GM03348 (cell line): ENCODE measurements at regions not wholly inside any gene's neighbourhood (a gene's known extent, or its start where the extent isn't known, plus 50 kb on each side); places are given as distances from the start of the nearest gene placed in this dataset.
A peak's percentile ranks its signal among the peaks of the same experiment; 100 is the strongest.
"Not testable (repeated sequence)": the region's sequence is repeated elsewhere in the genome, so short reads cannot be mapped to it uniquely, and the experiment has no call there.

Experiments used
- DNase-seq: peaks from one replicate; pipeline ENCODE4 v3.0.0; 2012; ENCODE audit warnings: low spot score

DNA sequence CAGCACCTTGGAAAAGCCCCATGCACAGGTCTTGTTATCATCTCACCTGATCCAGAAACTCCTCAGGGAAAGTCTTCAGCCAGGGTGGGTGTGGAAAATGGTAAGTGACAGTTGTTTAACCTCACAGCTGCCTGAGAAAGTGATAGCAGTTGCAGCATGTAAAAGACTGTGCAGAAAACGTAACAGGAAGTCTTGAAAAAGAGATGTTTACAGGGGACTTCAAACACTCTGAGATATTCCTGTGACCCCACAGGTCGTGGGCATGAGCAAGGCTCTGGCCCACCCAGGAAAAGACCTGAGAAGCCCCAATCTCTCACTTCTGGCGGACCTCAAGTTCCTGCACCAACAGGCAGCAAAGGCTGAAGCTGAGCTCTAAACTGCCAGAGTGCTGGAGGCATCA lies 826.9 kb downstream of the UQCRFS1 start:
- DNase-seq = no peak

DNA sequence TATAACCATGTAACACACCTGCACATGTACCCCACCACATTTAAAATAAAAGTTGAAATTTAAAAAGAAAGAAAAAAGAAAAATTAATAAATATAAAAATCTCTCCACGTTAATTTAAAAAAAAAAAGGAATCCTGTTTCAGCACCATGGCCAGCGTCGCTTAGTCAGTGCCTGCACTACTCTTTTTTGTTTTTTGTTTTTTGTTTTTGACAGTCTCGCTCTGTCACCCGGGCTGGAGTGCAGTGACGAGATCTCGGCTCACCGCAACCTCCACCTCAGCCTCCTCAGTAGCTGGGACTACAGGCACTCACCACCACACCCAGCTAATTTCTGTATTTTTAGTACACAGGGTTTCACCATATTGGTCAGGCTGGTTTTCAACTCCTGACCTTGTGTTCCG lies 835.9 kb downstream of the UQCRFS1 start:
- peak; percentile 18 for DNase-seq

DNA sequence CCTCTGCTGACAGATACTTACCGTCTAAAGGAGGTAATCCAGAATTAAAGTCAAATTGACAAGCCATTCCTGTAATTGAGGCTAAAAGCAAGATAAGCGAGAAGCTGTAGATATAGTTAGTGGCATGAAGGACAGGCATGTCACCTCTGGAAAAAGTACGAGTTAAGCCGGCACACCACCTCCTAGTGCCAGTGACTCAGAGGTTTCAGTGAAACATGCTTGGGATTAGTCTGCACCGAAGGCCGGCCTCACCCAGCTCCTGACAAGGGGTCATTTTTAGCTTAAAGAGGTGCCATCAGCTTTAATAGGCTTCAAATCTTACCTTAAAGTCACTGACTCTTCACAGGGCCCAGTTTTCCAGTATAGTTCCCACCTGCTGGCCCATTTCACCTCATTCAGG lies 838.0 kb downstream of the UQCRFS1 start:
- DNase-seq = no peak

DNA sequence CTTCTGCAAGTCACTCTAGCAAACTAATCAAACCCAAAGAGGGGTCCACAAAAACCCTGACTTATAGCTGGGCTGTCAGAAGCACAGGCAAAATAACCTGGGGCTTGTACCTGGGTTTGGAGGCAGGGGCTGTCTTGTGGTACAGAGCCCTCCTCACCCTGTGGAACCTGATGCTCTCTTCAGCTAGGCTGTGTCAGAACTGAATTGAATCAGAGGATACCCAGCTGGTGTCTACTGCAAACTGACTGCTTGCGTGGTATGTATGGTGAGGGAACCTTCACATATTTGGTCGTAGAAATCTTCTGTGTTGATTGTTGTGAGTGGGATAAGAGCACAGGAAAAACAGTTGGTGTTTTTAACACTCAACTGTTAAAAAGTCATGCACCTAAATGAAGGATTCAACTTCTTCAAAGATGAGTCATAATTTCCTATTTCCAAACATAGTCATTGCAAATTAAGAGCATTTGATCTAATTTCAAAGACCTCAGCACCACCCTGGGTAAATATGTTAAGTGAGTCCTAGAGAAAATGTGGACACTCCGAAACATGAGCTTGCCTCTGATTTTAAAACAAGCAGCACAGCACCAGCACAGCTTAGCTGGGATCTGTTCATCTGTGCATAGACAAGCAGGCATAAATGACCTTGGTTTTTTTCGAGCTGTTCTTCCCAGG lies 840.2 kb downstream of the UQCRFS1 start:
- DNase-seq = no peak

DNA sequence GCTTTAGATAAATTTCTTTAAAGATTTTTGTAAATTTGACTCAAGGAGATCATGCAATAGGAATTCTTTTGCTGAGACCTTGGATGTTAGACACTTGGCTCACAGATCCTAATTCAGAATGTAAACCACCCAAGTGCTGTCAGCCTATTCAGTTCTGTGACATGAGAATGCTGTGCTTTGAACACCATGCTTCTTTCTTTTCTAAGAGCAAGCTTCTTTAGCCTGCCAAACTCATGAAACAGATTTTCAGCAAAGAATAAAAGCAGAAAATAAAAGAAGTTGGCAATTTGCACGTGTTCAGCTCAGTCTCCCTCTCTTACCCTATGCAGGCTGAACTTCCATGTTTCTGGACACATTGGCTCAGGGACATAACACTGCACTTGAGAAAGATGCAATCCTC lies 845.8 kb downstream of the UQCRFS1 start:
- DNase-seq = no peak

DNA sequence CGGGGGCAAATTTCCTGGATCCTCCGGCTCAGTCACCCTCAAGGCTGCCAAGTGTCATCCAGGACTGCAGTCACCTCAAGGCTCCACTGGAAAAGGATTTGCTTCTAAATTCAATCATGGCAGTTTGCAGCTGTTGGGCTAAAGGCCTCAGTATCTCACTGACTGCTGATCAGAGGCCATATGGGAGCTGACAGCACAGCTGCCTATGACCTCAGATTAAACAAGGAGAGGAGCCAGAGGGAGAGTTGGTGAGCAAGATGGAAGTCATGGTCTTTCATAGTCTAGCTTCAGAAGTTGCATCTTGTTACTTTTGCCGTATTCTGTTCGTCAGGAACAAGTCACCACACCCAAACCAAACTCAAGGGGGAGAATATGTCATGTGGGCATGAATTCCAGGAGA lies 849.7 kb downstream of the UQCRFS1 start:
- no peak for DNase-seq

DNA sequence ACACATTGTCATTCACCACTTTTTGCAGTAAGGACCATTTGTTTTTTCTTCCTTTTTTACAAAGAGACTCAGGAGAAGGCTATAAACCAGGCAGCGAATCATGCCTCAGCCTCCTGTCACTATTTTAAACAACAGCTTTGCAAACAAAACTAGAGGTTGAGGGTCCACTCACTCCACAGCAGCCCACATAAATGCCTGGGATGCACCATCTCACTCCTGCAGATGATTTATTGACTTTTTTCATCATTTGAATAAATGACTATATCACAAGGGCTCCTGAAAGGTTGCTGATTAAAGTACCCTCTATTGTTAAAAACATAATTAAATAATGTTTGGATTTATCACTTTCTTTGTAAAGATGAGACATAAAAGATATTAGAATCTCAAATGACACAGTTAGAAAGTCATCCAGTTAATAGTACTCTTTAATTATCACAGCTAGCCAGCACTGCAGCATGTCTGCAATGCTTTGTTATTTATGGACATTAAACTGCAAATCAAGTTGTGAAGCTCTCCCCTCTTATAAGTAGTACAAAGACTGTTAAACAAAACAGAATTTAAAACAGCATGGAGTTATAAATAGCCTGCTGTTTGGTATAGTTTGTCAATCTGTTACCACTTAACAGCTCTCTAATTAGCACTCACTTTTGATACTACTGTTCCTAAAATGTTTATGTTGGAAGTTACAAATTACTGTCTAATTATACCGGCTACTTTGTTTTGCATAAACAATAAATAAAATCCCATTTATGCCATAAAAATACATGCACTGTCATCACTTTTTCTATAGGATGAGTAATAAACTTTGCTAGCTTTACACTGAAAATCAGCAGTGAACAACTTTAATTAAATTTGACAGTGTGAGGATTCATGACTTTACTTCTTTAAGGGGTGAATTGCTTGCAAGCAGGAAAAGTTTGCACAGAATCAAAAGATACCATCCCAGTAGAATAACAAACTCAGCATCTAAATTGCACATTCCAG lies 853.2 kb downstream of the UQCRFS1 start:
- DNase-seq = no peak

DNA sequence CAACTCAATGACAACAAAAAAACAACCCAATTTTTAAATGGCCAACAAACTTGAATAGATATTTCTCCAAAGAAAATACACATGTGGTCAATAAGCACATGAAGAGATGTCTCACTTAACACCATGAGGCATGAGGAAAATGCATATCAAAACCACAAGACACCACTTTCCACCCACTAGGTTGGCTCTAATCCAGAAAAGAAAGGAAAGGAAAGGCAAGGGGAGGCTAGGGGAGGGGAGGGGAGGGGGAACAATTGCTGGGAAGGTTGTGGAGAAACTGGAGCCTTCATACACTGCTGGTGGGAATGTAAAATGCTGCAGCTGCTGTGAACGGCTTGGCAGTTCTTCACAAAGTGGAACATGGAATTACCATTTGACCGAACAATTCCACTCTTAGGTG lies 854.3 kb downstream of the UQCRFS1 start:
- no peak for DNase-seq

DNA sequence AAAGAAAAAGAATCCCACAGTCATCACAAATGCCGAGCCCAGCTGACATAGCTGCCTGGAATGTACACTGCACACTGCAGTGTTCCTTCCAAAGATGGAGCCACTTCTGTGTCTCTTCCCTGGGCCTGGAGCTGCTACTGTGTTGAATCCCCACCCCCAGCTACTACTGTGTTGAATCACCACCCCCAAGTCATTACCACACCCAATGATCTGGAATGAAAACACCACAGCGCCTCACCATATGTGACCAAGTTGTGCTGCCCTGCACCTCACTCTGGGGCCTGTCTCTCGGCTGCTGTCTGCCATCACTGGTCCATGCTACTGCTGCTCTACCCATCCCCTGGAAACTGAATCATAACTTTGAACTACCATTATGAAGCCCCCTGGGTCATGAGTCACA lies 861.2 kb downstream of the UQCRFS1 start:
- peak; percentile 23 for DNase-seq

DNA sequence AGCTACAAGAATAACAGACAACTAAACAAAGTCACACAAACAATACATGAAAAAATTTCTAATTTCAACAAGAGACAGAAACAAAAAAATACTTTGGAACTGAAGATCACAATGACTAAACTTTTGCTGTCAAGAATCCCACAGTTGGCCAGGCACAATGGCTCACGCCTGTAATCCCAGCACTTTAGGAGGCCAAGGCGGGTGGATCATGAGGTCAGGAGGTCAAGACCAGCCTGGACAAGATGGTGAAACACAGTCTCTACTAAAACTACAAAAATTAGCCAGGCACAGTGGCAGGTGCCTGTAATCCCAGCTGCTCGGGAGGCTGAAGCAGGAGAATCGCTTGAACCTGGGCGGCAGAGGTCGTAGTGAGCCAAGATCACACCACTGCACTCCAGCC lies 861.6 kb downstream of the UQCRFS1 start:
- not testable (repeated sequence) for DNase-seq

DNA sequence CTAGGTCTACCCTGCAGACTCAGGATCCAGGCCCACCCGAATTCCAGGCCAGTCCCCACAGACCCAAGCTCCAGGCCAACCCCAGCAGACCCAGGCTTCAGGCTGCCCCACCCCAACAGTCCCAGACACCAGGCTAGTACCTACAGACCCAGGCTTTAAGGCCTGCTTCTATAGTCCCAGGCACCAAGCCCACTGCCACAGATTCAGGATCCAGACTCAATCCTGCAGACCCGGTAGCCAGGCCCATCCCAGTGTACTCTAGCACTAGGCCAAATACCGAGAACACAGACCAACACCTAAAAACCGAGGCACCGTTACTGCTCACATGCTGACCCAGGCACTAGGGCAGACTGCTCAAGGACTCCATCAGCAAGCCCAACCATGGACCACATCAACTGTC lies 862.3 kb downstream of the UQCRFS1 start:
- DNase-seq = no peak

DNA sequence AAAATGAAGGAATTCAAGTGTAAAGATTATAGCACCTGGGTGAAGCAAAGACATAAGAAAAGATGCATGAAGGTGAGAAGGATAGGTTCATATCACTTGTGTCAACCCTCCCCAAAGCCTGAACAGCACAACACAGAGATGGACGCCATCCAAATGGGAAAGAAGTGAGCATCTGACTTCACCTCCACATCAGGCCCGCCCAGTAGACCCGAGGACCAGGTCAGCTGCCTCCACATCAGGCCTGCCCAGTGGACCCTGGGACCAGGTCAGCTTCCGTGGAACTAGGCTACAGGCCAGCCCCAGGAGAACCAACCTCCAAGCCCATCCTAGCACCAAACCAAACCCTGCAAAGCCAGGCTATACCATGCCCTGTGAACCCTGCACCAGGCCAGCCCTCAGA lies 862.9 kb downstream of the UQCRFS1 start:
- DNase-seq = no peak

DNA sequence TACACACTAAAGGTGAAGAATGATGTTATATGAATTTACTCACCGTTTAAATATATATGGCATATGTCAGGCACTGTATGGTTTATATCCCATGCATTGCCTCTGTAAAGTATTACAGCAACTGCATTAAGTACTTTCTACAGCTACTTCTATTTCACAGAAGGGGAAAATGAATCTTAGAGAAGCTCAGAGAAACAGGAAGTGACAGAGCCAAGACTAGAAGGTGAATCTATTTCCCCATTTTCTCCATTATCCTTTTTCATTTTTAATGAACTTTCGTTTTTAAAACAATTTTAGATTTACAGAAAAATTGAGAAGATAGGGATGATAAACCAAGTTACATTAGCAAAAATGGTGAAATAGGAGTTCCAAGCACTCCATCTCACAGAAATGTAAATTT lies 863.3 kb downstream of the UQCRFS1 start:
- no peak for DNase-seq

DNA sequence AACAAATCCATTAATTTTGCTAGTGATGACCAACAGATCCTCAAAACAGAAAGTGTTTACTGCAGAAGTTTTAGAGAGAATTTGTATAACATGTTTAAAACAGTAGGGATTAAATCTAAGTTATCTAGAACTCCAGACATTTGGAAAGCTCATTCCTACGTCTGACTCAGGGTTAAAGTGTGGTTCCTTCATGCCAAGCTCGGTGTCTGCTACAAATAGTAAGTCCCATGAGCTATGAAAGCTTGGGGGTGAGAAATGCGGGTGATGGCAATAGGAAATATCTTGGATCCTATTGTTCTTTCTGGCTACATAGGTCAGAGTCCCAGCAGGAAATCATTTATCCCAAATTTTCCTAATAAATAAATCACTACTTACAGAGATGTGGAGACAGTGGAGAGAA lies 867.1 kb downstream of the UQCRFS1 start:
- DNase-seq = no peak

DNA sequence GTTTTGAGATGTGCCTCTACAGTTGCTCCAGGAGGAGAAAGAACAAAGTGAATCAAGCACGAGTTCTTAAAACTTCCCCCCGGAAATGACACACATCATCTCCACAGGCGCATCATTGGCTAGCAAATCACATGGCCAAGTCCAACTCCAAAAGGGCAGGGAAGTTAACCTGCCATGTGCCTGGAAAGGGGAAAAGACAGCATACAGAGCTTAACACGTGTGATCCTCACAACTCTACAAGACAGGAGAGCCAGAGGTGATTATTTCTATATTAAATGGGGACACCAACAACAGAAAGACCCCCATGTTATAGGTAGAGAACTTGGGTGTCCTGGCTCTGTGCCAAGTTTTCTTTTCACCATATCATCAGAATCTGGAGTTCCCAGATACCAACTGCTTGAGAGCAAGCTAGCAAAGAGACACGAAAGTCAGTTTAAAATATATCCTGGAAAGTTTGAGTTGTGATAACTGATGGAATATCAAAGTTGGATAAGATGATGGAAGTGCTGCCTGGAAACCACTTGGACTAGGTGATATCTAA lies 871.1 kb downstream of the UQCRFS1 start:
- DNase-seq = no peak

DNA sequence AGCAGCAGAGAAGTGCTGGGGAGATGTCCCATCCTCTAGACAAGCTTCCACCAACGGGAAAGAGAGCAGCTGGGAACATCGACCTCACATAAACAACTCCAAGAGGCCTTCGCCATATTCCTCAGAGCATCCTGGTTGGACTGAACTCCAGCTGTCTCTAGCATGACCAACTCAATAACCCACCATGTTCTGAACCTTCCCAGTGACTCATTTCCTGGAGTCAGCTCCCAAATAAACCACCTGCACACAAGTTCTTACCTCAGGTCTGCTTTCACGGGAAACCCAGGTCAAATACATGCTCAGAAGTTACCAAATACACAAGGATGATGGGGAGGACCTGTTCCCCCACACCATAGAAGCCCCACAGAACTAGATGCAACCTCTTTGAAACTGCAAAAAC lies 878.5 kb downstream of the UQCRFS1 start:
- DNase-seq = no peak

DNA sequence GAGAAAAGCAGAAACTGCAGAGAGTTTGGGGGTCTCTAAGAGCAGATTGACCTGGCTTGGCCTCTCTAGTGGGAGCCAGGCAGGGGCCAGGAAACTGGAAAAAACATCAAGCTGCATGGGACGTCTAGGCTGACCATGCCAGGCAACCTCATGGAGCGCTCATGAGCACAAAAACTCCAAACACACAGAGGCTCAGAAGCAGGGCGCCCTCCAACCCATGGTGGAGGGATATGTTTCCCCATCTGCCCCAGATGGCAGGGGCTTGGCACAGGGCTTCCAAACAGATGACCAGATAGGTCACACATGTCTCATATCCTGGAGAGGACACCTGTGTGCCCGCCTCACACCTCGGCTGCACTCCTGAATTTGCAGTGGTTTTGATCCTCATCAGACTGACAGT lies 879.0 kb downstream of the UQCRFS1 start:
- DNase-seq = no peak

DNA sequence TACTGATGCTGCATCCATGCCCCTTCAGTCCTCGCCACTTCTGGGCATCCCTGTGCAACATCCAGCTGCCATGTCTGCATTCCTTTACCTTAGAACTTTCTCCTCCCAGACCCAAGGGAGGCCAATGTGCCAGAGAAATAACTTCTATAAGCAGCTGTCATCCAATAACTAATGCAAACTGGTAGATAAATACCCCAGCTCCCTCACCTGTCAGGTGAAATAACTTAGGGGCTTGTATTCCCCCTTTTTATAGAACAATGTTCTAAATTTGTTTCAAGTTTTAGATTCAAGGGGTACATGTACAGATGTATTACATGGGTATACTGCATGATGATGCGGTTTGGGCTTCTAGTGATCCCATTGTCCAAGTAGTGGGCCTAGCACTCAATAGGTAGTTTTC lies 880.1 kb downstream of the UQCRFS1 start:
- no peak for DNase-seq

DNA sequence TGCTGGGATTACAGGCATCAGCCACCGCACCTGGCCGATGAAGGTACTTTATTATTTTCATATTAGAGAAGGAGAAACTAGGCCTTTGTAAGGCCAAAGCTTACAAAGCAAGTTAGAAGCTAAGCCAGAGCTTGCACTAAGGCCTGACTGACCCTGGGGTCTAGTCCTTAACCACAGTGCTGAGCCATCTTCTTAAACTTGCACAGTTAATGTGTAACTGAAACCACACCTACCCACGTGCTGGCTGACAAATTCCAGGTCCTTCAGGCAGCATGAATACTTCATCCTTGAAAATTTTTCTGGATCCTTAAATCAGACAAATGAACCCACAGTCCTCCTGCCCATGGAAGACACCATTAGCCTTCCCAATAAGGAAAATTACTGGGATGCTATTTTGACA lies 880.6 kb downstream of the UQCRFS1 start:
- DNase-seq = no peak

DNA sequence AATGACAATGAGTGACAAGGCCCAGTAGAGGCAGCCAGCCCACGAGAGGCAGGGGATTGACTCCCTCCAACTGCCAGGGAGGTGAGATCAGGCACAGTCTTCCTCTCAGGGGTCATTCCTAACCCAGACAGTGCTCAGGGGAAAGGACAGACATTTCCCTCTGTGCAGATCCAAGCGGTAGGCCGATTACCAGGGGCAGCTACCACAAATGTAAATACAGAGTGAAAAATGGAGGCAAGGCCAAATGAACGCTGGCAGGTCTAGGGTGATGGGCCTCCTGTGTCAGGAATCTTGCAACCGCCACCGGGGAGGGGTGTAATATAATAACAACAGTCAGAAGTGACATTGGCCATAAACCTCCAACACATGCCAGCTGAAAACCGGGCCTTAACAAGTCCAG lies 881.4 kb downstream of the UQCRFS1 start:
- no peak for DNase-seq

DNA sequence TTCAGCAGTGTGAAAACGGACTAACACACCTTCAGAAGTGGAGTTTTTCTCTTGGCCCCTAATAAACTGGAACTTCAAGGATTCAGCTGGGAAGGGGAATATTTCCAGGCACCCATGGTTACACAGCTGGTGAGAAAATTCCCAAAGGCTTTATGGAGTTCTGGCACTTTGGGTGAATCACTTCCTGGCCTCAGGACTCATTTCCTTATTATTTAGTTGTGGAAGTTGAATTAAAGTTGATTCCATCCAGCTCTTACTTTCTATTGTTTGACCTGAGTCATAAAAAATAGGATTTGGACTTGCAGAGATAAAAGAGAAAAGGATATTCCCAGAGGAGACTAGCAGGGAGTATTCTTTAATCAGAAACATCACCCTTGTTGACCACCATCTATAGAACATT lies 882.1 kb downstream of the UQCRFS1 start:
- no peak for DNase-seq

DNA sequence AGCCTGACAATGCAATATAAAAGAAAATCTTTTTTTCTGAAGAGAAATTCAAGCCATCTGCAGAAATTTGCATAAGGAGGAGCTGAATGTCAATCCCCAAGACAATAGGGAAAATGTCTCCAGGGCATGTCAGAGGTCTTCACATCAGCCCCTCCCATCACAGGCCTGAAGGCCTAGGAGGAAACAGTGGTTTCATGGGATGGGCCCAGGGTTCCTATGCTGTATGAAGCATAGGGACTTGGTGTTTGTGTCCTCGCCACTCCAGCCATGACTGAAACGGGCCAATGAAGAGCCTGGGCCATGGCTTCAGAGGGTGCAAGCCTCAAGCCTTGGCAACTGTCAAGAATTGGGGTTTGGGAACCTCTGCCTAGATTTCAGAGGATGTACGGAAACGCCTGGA lies 883.5 kb downstream of the UQCRFS1 start:
- DNase-seq = no peak

DNA sequence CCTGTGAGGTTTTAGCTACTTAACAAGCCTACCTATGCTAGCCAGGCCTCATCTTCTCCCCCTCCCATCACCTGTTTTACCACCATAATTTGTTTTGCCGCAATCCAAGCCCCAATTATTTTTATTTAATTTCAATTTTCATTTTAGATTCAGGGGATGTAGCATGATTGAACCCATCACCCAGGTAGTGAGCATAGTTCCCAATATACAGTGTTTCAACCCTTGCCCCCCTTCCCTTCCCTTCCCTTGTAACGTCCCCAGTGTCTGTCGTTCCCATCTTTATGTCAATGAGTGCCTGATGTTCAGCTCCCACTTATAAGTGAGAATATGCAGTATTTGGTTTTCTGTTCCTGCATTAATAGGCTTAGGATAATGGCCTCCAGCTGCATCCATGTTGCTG lies 885.0 kb downstream of the UQCRFS1 start:
- no peak for DNase-seq
